ENCODE measurements at regions not wholly inside any gene's neighbourhood (a gene's known extent, or its start where the extent isn't known, plus 50 kb on each side); places are given as distances from the start of the nearest gene placed in this dataset.

DNA sequence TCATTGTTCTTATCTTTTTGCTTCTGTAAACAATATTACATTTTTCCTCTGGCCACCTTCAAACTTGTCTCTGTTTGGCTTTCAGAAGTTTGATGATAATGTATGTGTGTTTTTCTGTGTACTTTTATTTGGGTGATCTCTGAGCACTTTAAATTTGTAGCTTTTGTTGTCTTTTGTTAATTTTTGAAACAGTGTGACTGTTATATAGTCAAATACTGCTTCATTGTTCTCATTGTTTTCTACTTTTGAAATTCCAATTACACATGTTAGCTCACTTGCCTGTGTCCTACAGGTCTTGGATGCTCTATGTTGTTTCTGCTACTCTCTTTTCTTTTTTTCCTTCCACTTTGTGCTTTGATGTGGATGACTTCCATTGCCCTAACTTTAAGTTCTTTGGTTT is 460.1 kb upstream of the KHDRBS2 start:
- no peak for DNase-seq
- intact Hi-C loops (cut with DNase I; ENCODE audit: low total_unique reads), result no loop called here

GRCh38 chr6:62740596-62740995 is 454.6 kb upstream of the KHDRBS2 start:
- peaks cover 0 to 11% (median 0%) of the 10 kb centered on the region in 4 donors for H3K9me3 ChIP-seq
- no peak for DNase-seq
- no peaks in the 10 kb centered on the region for H3K27me3 ChIP-seq
- intact Hi-C loops (cut with DNase I; ENCODE audit: low total_unique reads), result no loop called here
- no peak overlapping the region for H3K4me3 ChIP-seq
- H3K36me3 ChIP-seq, result no peaks in the 10 kb centered on the region
- TF ChIP-seq POLR2A (IDR thresholded peaks at IDR 0.05) (no peak), CTCF (IDR thresholded peaks at IDR 0.05) (no peak), POLR2AphosphoS5 (IDR thresholded peaks at IDR 0.05) (no peak), EP300 (IDR thresholded peaks at IDR 0.05) (no peak)
- no peaks in the 10 kb centered on the region for H3K4me1 ChIP-seq
- WGBS, 5 donors, result 79 to 94% (median 91%) methylated on average over 2 to 5 of the region's 5 CpGs; no CpG with 5 or more reads in 1 of the 5 donors
- H3K27ac ChIP-seq, result no peak overlapping the region

More for the DNA sequence above, 460.1 kb upstream of the KHDRBS2 start:
- no peak overlapping the region for H3K27ac ChIP-seq
- no peaks in the 10 kb centered on the region for H3K9me3 ChIP-seq
- H3K4me1 ChIP-seq, result no peaks in the 10 kb centered on the region
- H3K27me3 ChIP-seq, result no peaks in the 10 kb centered on the region
- H3K4me3 ChIP-seq, result no peak overlapping the region
- TF ChIP-seq POLR2A (IDR thresholded peaks at IDR 0.05), result no peak
- no peak for TF ChIP-seq EP300 (IDR thresholded peaks at IDR 0.05)
- TF ChIP-seq CTCF (IDR thresholded peaks at IDR 0.05), result no peak
- TF ChIP-seq POLR2AphosphoS5 (IDR thresholded peaks at IDR 0.05), result no peak
- H3K36me3 ChIP-seq, result no peaks in the 10 kb centered on the region

- Histone ChIP-seq H3K36me3 (no peaks in the 10 kb centered on the region), H3K4me3 (no peak overlapping the region), H3K27me3 (no peaks in the 10 kb centered on the region), H3K9me3 (peaks cover 0 to 11% (median 0%) of the 10 kb centered on the region in 4 donors), H3K4me1 (no peaks in the 10 kb centered on the region), H3K27ac (no peak overlapping the region)
- no peak for DNase-seq
- TF ChIP-seq EP300 (IDR thresholded peaks at IDR 0.05), result no peak
- no peak for TF ChIP-seq CTCF (IDR thresholded peaks at IDR 0.05)
- no peak for TF ChIP-seq POLR2A (IDR thresholded peaks at IDR 0.05)
- TF ChIP-seq POLR2AphosphoS5 (IDR thresholded peaks at IDR 0.05), result no peak
- intact Hi-C loops (cut with DNase I; ENCODE audit: low total_unique reads), result no loop called here
- WGBS, 5 donors, result 40 to 70% (median 63%) methylated on average over 1 to 2 of the region's 2 CpGs
Measured at GRCh38 chr6:62740171-62740570, 454.1 kb upstream of the KHDRBS2 start.

GRCh38 chr6:62737792-62738191 is 451.8 kb upstream of the KHDRBS2 start:
- intact Hi-C loops (cut with DNase I; ENCODE audit: low total_unique reads), result no loop called here
- H3K36me3 ChIP-seq, result no peaks in the 10 kb centered on the region
- TF ChIP-seq POLR2AphosphoS5 (IDR thresholded peaks at IDR 0.05) (no peak), CTCF (IDR thresholded peaks at IDR 0.05) (no peak), POLR2A (IDR thresholded peaks at IDR 0.05) (no peak), EP300 (IDR thresholded peaks at IDR 0.05) (no peak)
- H3K27me3 ChIP-seq, result no peaks in the 10 kb centered on the region
- WGBS, 5 donors, result 75 to 84% (median 80%) methylated on average over 2 of the region's 2 CpGs
- no peak overlapping the region for H3K4me3 ChIP-seq
- H3K27ac ChIP-seq, result no peak overlapping the region
- DNase-seq, result no peak
- H3K9me3 ChIP-seq, result peaks cover 0 to 11% (median 0%) of the 10 kb centered on the region in 4 donors
- no peaks in the 10 kb centered on the region for H3K4me1 ChIP-seq
